Liver (tissue), 3 donors: ENCODE measurements at regions not wholly inside any gene's neighbourhood (a gene's known extent, or its start where the extent isn't known, plus 50 kb on each side); places are given as distances from the start of the nearest gene placed in this dataset.

Source experiments
- CTCF ChIP-seq: fragments of 150-350 bp; IDR thresholded peaks from 2 replicates; pipeline ENCODE4 v1.5.1; 2017; ENCODE audit warnings: improper control_type of control experiment, low read depth, low read length; ENCODE audit not compliant: missing input control
- EGR1 ChIP-seq, 2 donors: IDR thresholded peaks; 2 replicates each; pipeline ENCODE4 v1.6.1; 2016 to 2018; ENCODE audit warnings: antibody characterized with exemption in 2 of 2, low read depth in 2 of 2
- FOXA2 ChIP-seq: IDR thresholded peaks from 2 replicates; pipeline ENCODE4 v1.6.1; 2016; ENCODE audit warnings: antibody characterized with exemption
- GABPA ChIP-seq, 2 donors: IDR thresholded peaks in 1 of 2; conservative IDR thresholded peaks in 1 of 2; 2 replicates each; pipeline ENCODE4 v1.6.1; 2016; ENCODE audit warnings: antibody characterized with exemption in 2 of 2, mild to moderate bottlenecking in 1 of 2, moderate library complexity in 1 of 2
- JUND ChIP-seq, 2 donors: IDR thresholded peaks; 2 replicates each; pipeline ENCODE4 v1.6.1; 2016; ENCODE audit warnings: antibody characterized with exemption in 2 of 2
- MAX ChIP-seq: IDR thresholded peaks from 2 replicates; pipeline ENCODE4 v1.6.1; 2016; ENCODE audit warnings: antibody characterized with exemption
- RAD21 ChIP-seq, 2 donors: IDR thresholded peaks; 2 replicates each; pipeline ENCODE4 v1.6.1; 2016; ENCODE audit warnings: antibody characterized with exemption in 2 of 2, mild to moderate bottlenecking in 2 of 2
- SP1 ChIP-seq: IDR thresholded peaks from 2 replicates; pipeline ENCODE4 v1.6.1; 2018; ENCODE audit warnings: antibody characterized with exemption, mild to moderate bottlenecking
- TAF1 ChIP-seq: conservative IDR thresholded peaks from 2 replicates; pipeline ENCODE4 v1.6.1; 2016; ENCODE audit warnings: antibody characterized with exemption, mild to moderate bottlenecking
- YY1 ChIP-seq: IDR thresholded peaks from 2 replicates; pipeline ENCODE4 v1.6.1; 2016; ENCODE audit warnings: antibody characterized with exemption, mild to moderate bottlenecking
- ZBTB33 ChIP-seq: IDR thresholded peaks from 2 replicates; pipeline ENCODE4 v1.6.1; 2016; ENCODE audit warnings: antibody characterized with exemption
- TF ChIP-seq, protein P1 (sequence below): IDR thresholded peaks from 2 replicates; pipeline ENCODE4 v1.6.1; 2016; ENCODE audit warnings: antibody characterized with exemption
- donor health status: healthy.
- donor health status: healthy.

GRCh38 chr3:175911937-175912336, 1052.8 kb downstream of the NAALADL2 start:
- no peak for TF ChIP-seq CTCF
- TF ChIP-seq MAX: no peak
- no peak for TF ChIP-seq TAF1
- TF ChIP-seq FOXA2: no peak
- no peak for TF ChIP-seq JUND (IDR thresholded peaks at IDR 0.05)
- TF ChIP-seq ZBTB33: no peak
- no peak for TF ChIP-seq YY1
- no peak for TF ChIP-seq GABPA (IDR thresholded peaks at IDR 0.05 in 1 of 2, conservative IDR thresholded peaks at IDR 0.05 in 1 of 2)
- no peak for TF ChIP-seq SP1
- TF ChIP-seq RAD21 (IDR thresholded peaks at IDR 0.05): no peak
- TF ChIP-seq EGR1 (IDR thresholded peaks at IDR 0.05; ENCODE audit: low read depth in 2 of 2): no peak
- TF ChIP-seq, protein P1, sequence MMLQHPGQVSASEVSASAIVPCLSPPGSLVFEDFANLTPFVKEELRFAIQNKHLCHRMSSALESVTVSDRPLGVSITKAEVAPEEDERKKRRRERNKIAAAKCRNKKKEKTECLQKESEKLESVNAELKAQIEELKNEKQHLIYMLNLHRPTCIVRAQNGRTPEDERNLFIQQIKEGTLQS: no peak
